ENCODE measurements at regions not wholly inside any gene's neighbourhood (a gene's known extent, or its start where the extent isn't known, plus 50 kb on each side); places are given as distances from the start of the nearest gene placed in this dataset.

GRCh38 chr7:43015301-43015700 is 83.1 kb downstream of the MRPL32 start:
- H3K27ac Mint-ChIP-seq, result no peak overlapping the region
- TF ChIP-seq, protein P1, sequence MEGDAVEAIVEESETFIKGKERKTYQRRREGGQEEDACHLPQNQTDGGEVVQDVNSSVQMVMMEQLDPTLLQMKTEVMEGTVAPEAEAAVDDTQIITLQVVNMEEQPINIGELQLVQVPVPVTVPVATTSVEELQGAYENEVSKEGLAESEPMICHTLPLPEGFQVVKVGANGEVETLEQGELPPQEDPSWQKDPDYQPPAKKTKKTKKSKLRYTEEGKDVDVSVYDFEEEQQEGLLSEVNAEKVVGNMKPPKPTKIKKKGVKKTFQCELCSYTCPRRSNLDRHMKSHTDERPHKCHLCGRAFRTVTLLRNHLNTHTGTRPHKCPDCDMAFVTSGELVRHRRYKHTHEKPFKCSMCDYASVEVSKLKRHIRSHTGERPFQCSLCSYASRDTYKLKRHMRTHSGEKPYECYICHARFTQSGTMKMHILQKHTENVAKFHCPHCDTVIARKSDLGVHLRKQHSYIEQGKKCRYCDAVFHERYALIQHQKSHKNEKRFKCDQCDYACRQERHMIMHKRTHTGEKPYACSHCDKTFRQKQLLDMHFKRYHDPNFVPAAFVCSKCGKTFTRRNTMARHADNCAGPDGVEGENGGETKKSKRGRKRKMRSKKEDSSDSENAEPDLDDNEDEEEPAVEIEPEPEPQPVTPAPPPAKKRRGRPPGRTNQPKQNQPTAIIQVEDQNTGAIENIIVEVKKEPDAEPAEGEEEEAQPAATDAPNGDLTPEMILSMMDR (IDR thresholded peaks at IDR 0.05), result no peak
- peaks cover 4% of the 10 kb centered on the region for H3K27me3 Mint-ChIP-seq (ENCODE audit: insufficient read depth)
- H3K36me3 Mint-ChIP-seq (ENCODE audit: low read depth), result no peaks in the 10 kb centered on the region
- H3K4me1 Mint-ChIP-seq (ENCODE audit: low read depth), result peaks cover 8% of the 10 kb centered on the region
- no peaks in the 10 kb centered on the region for H3K9me3 Mint-ChIP-seq
- H3K4me3 Mint-ChIP-seq, result no peak overlapping the region
- DNase-seq, result no peak

- Mint-ChIP-seq H3K4me3 (no peak overlapping the region), H3K27me3 (ENCODE audit: insufficient read depth) (peaks cover 10% of the 10 kb centered on the region), H3K27ac (no peak overlapping the region), H3K36me3 (ENCODE audit: low read depth) (no peaks in the 10 kb centered on the region), H3K4me1 (ENCODE audit: low read depth) (peaks cover 19% of the 10 kb centered on the region), H3K9me3 (no peaks in the 10 kb centered on the region)
- TF ChIP-seq, protein P1 (IDR thresholded peaks at IDR 0.05), result no peak
- no peak for DNase-seq
Measured at GRCh38 chr7:43018446-43018845, 86.3 kb downstream of the MRPL32 start.

DNA sequence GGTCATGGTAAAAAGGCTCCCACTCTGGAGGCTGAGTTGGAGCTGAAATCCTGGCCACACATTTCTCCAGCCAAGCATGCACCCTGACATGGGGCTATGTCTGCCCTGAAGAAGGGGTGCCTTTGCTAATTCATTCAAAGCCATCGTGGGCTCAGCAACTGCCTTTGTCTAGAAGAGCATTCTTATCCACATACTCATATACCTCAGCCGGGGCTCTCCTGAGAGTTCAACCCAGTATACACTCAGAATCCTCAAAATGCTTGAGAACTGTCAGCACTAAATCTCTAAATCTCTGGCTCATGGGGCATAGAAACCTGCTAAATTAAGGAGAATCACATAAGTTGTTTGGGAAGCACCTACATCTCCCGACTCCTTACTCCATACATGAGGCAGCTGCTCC is 89.3 kb downstream of the MRPL32 start:
- no peak for DNase-seq
- H3K27ac Mint-ChIP-seq, result no peak overlapping the region
- H3K4me1 Mint-ChIP-seq (ENCODE audit: low read depth), result peaks cover 19% of the 10 kb centered on the region
- TF ChIP-seq, protein P1 (IDR thresholded peaks at IDR 0.05), result no peak
- no peak overlapping the region for H3K4me3 Mint-ChIP-seq
- peaks cover 7% of the 10 kb centered on the region for H3K27me3 Mint-ChIP-seq (ENCODE audit: insufficient read depth)
- H3K36me3 Mint-ChIP-seq (ENCODE audit: low read depth), result no peaks in the 10 kb centered on the region
- H3K9me3 Mint-ChIP-seq, result no peaks in the 10 kb centered on the region

- Mint-ChIP-seq H3K27me3 (ENCODE audit: insufficient read depth) (peaks cover 7% of the 10 kb centered on the region), H3K9me3 (no peaks in the 10 kb centered on the region), H3K4me3 (no peak overlapping the region), H3K4me1 (ENCODE audit: low read depth) (peaks cover 19% of the 10 kb centered on the region), H3K36me3 (ENCODE audit: low read depth) (no peaks in the 10 kb centered on the region), H3K27ac (no peak overlapping the region)
- TF ChIP-seq, protein P1 (IDR thresholded peaks at IDR 0.05), result no peak
- no peak for DNase-seq
Measured at GRCh38 chr7:43022008-43022407, 89.8 kb downstream of the MRPL32 start.

- Mint-ChIP-seq H3K27me3 (ENCODE audit: insufficient read depth) (peaks cover 11% of the 10 kb centered on the region), H3K4me1 (ENCODE audit: low read depth) (peaks cover 10% of the 10 kb centered on the region), H3K9me3 (peaks cover 12% of the 10 kb centered on the region), H3K4me3 (no peak overlapping the region), H3K36me3 (ENCODE audit: low read depth) (peaks cover 16% of the 10 kb centered on the region), H3K27ac (no peak overlapping the region)
- TF ChIP-seq, protein P1 (IDR thresholded peaks at IDR 0.05), result no peak
- DNase-seq, result no peak
Measured at GRCh38 chr7:43033369-43033768, 79.1 kb upstream of the HECW1 start.

GRCh38 chr7:43034535-43035002 is 77.9 kb upstream of the HECW1 start:
- Mint-ChIP-seq H3K9me3 (peaks cover 14% of the 10 kb centered on the region), H3K27me3 (ENCODE audit: insufficient read depth) (peaks cover 5% of the 10 kb centered on the region), H3K4me3 (no peak overlapping the region), H3K4me1 (ENCODE audit: low read depth) (peaks cover 19% of the 10 kb centered on the region), H3K36me3 (ENCODE audit: low read depth) (peaks cover 16% of the 10 kb centered on the region), H3K27ac (no peak overlapping the region)
- TF ChIP-seq, protein P1 (IDR thresholded peaks at IDR 0.05), result no peak
- DNase-seq, result no peak

Data from HFFc6 (cell line).